Hepatocyte (in vitro differentiated cells): ENCODE measurements at regions not wholly inside any gene's neighbourhood (a gene's known extent, or its start where the extent isn't known, plus 50 kb on each side); places are given as distances from the start of the nearest gene placed in this dataset. TPM values are rescaled to one million over a fixed set of nuclear protein-coding genes. Genes with fewer than 3 reads are reported as not detected.

ENCODE experiments used
- DNase-seq: peaks from one replicate; pipeline ENCODE4 v3.0.0-alpha.2; 2016; ENCODE audit warnings: low spot score
- H2AFZ ChIP-seq: fragments of 200-600 bp; sonication (generic); 2 replicates; pipeline ENCODE4 v1.6.0; 2016; ENCODE audit warnings: antibody characterized with exemption, mild to moderate bottlenecking
- H3K27ac ChIP-seq: fragments of 200-600 bp; sonication (generic); 2 replicates; pipeline ENCODE4 v1.5.1; 2016; ENCODE audit warnings: mild to moderate bottlenecking
- H3K27me3 ChIP-seq: fragments of 200-600 bp; sonication (generic); 2 replicates; pipeline ENCODE4 v1.6.1; 2016
- H3K36me3 ChIP-seq: fragments of 200-600 bp; sonication (generic); replicated peaks from 2 replicates; pipeline ENCODE4 v1.5.1; 2016; ENCODE audit warnings: low read depth; ENCODE audit not compliant: insufficient read depth
- H3K4me1 ChIP-seq: fragments of 200-600 bp; sonication (generic); 2 replicates; pipeline ENCODE4 v1.5.1; 2016; ENCODE audit warnings: mild to moderate bottlenecking, moderate library complexity; ENCODE audit not compliant: insufficient read depth
- H3K4me2 ChIP-seq: fragments of 200-600 bp; sonication (generic); 2 replicates; pipeline ENCODE4 v1.6.0; 2016
- H3K4me3 ChIP-seq: fragments of 200-600 bp; sonication (generic); 2 replicates; pipeline ENCODE4 v1.5.1; 2016; ENCODE audit warnings: mild to moderate bottlenecking
- H3K79me2 ChIP-seq: fragments of 200-600 bp; sonication (generic); 2 replicates; pipeline ENCODE4 v1.6.0; 2017; ENCODE audit warnings: mild to moderate bottlenecking
- H3K9me2 ChIP-seq: fragments of 200-600 bp; sonication (generic); replicated peaks from 2 replicates; pipeline ENCODE4 v1.6.0; 2017; ENCODE audit warnings: mild to moderate bottlenecking; ENCODE audit not compliant: insufficient read depth
- H3K9me3 ChIP-seq: fragments of 200-600 bp; sonication (generic); 2 replicates; pipeline ENCODE4 v1.5.1; 2016; ENCODE audit warnings: low read depth, mild to moderate bottlenecking
- H4K20me1 ChIP-seq: fragments of 200-600 bp; sonication (generic); 2 replicates; pipeline ENCODE4 v1.6.0; 2016; ENCODE audit warnings: mild to moderate bottlenecking; ENCODE audit not compliant: insufficient read depth, poor library complexity, severe bottlenecking
- EZH2 ChIP-seq: fragments of 200-600 bp; sonication (generic); IDR thresholded peaks from 2 replicates; pipeline ENCODE4 v1.6.1; 2016; ENCODE audit warnings: antibody characterized with exemption, mild to moderate bottlenecking, borderline replicate concordance
- EZH2phosphoT487 ChIP-seq: fragments of 200-600 bp; sonication (generic); IDR thresholded peaks from one replicate; pipeline ENCODE4 v1.6.1; 2018; ENCODE audit warnings: antibody characterized with exemption, mild to moderate bottlenecking, low read depth, moderate library complexity; ENCODE audit not compliant: unreplicated experiment, severe bottlenecking
- WGBS: methylation state at CpG from one replicate; pipeline ENCODE4 v1.1.6; 2016; ENCODE audit warnings: low lambda C conversion rate; ENCODE audit errors: missing lambda C conversion rate; 5-methylcytosine and 5-hydroxymethylcytosine counted together
- microRNA counts: library from miRNA; unstranded; fragments of <30 nt; microRNA quantifications from one replicate; lab custom pipeline; 2017
- small RNA-seq: library from RNA; depleted of rRNA; stranded (forward); fragments of <200 nt; gene quantifications from one replicate; pipeline ENCODE3, GENCODE V24; 2014

GRCh38 chrX:134186362-134187121 is 50.4 kb upstream of the CCDC160 start:
- Histone ChIP-seq H3K79me2 (no peaks in the 10 kb centered on the region), H3K4me1 (no peaks in the 10 kb centered on the region), H2AFZ (no peak overlapping the region), H3K4me2 (no peak overlapping the region), H3K4me3 (no peak overlapping the region), H3K27me3 (no peaks in the 10 kb centered on the region), H3K27ac (no peak overlapping the region), H3K9me2 (no peaks in the 10 kb centered on the region), H3K9me3 (no peaks in the 10 kb centered on the region), H4K20me1 (no peaks in the 10 kb centered on the region), H3K36me3 (no peaks in the 10 kb centered on the region)
- DNase-seq: no peak
- TF ChIP-seq EZH2phosphoT487 (no peak), EZH2 (no peak)
- 38% methylated on average over 8 of the region's 8 CpGs for WGBS

MicroRNAs encoded in the stretch of these regions (microRNA counts, 767-probe panel; counts per million panel counts)
- microRNA hsa-miR-106a-5p+hsa-miR-17-5p (lab: Ali Mortazavi, UCI) (9,354 counts per million, percentile 73 among the panel's probes with 10 or more counts), microRNA hsa-miR-18b-5p (lab: Ali Mortazavi, UCI) (not detected), microRNA hsa-miR-363-3p (lab: Ali Mortazavi, UCI) (not detected)

Small RNA genes lying in the stretch of these regions (small RNA-seq; reads per million reads assigned to genes)
- gene RF00019 (not detected), gene TIMM8BP2 (not detected)
